Ovary (tissue), 3 donors: ENCODE measurements at regions not wholly inside any gene's neighbourhood (a gene's known extent, or its start where the extent isn't known, plus 50 kb on each side); places are given as distances from the start of the nearest gene placed in this dataset.

Experiments
- EP300 ChIP-seq: sonication (generic); formaldehyde crosslinking; IDR thresholded peaks from one replicate; pipeline ENCODE4 v1.6.1; 2017; ENCODE audit warnings: antibody characterized with exemption
- POLR2A ChIP-seq: fragments of 450-650 bp; IDR thresholded peaks from one replicate; pipeline ENCODE4 v1.6.1; 2017; ENCODE audit warnings: antibody characterized with exemption, mild to moderate bottlenecking, moderate library complexity
- TF ChIP-seq, protein P1 (sequence below), 3 donors: fragments of 450-650 bp in 2 of 3; fragments of 200-600 bp in 1 of 3; IDR thresholded peaks; one replicate each; pipeline versions ENCODE4 v1.5.1 to v1.8.0; 2016 to 2022; ENCODE audit warnings: antibody characterized with exemption in 3 of 3, mild to moderate bottlenecking in 1 of 3
- donor health status: DM: no; HTN: no; CAD: no.

GRCh38 chr14:105974902-105975301 lies 448.5 kb downstream of the TMEM121 start:
- TF ChIP-seq EP300 (no peak), POLR2A (no peak)
- TF ChIP-seq, protein P1, sequence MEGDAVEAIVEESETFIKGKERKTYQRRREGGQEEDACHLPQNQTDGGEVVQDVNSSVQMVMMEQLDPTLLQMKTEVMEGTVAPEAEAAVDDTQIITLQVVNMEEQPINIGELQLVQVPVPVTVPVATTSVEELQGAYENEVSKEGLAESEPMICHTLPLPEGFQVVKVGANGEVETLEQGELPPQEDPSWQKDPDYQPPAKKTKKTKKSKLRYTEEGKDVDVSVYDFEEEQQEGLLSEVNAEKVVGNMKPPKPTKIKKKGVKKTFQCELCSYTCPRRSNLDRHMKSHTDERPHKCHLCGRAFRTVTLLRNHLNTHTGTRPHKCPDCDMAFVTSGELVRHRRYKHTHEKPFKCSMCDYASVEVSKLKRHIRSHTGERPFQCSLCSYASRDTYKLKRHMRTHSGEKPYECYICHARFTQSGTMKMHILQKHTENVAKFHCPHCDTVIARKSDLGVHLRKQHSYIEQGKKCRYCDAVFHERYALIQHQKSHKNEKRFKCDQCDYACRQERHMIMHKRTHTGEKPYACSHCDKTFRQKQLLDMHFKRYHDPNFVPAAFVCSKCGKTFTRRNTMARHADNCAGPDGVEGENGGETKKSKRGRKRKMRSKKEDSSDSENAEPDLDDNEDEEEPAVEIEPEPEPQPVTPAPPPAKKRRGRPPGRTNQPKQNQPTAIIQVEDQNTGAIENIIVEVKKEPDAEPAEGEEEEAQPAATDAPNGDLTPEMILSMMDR (IDR thresholded peaks at IDR 0.05), result no peak
